Liver (tissue), 3 donors: ENCODE measurements at regions not wholly inside any gene's neighbourhood (a gene's known extent, or its start where the extent isn't known, plus 50 kb on each side); places are given as distances from the start of the nearest gene placed in this dataset.

Source experiments
- EGR1 ChIP-seq, 2 donors: IDR thresholded peaks; 2 replicates each; pipeline ENCODE4 v1.6.1; 2016 to 2018; ENCODE audit warnings: antibody characterized with exemption in 2 of 2, low read depth in 2 of 2
- GABPA ChIP-seq, 2 donors: IDR thresholded peaks in 1 of 2; conservative IDR thresholded peaks in 1 of 2; 2 replicates each; pipeline ENCODE4 v1.6.1; 2016; ENCODE audit warnings: antibody characterized with exemption in 2 of 2, mild to moderate bottlenecking in 1 of 2, moderate library complexity in 1 of 2
- HNF4G ChIP-seq: IDR thresholded peaks from 2 replicates; pipeline ENCODE4 v1.6.1; 2016; ENCODE audit warnings: antibody characterized with exemption
- JUND ChIP-seq, 2 donors: IDR thresholded peaks; 2 replicates each; pipeline ENCODE4 v1.6.1; 2016; ENCODE audit warnings: antibody characterized with exemption in 2 of 2
- RAD21 ChIP-seq, 2 donors: IDR thresholded peaks; 2 replicates each; pipeline ENCODE4 v1.6.1; 2016; ENCODE audit warnings: antibody characterized with exemption in 2 of 2, mild to moderate bottlenecking in 2 of 2
- RXRA ChIP-seq, 2 donors: IDR thresholded peaks; 2 replicates each; pipeline ENCODE4 v1.6.1; 2017 to 2018; ENCODE audit warnings: antibody characterized with exemption in 2 of 2, mild to moderate bottlenecking in 1 of 2
- SP1 ChIP-seq: IDR thresholded peaks from 2 replicates; pipeline ENCODE4 v1.6.1; 2018; ENCODE audit warnings: antibody characterized with exemption, mild to moderate bottlenecking
- TAF1 ChIP-seq: conservative IDR thresholded peaks from 2 replicates; pipeline ENCODE4 v1.6.1; 2016; ENCODE audit warnings: antibody characterized with exemption, mild to moderate bottlenecking
- YY1 ChIP-seq: IDR thresholded peaks from 2 replicates; pipeline ENCODE4 v1.6.1; 2016; ENCODE audit warnings: antibody characterized with exemption, mild to moderate bottlenecking
- TF ChIP-seq, protein P1 (sequence below): IDR thresholded peaks from 2 replicates; pipeline ENCODE4 v1.6.1; 2016; ENCODE audit warnings: antibody characterized with exemption
- TF ChIP-seq, protein P2 (sequence below): fragments of 150-350 bp; IDR thresholded peaks from 2 replicates; pipeline ENCODE4 v1.5.1; 2017; ENCODE audit warnings: improper control_type of control experiment, low read depth, low read length; ENCODE audit not compliant: missing input control
- TF ChIP-seq, protein P3 (sequence below): IDR thresholded peaks from 2 replicates; pipeline ENCODE4 v1.6.1; 2016; ENCODE audit warnings: antibody characterized with exemption
- TF ChIP-seq, protein P4 (sequence below): IDR thresholded peaks from 2 replicates; pipeline ENCODE4 v1.6.1; 2016; ENCODE audit warnings: antibody characterized with exemption, mild to moderate bottlenecking
- TF ChIP-seq, protein P5 (sequence below): IDR thresholded peaks from 2 replicates; pipeline ENCODE4 v1.6.1; 2016; ENCODE audit warnings: antibody characterized with exemption
- donor health status: healthy.
- donor health status: healthy.

DNA sequence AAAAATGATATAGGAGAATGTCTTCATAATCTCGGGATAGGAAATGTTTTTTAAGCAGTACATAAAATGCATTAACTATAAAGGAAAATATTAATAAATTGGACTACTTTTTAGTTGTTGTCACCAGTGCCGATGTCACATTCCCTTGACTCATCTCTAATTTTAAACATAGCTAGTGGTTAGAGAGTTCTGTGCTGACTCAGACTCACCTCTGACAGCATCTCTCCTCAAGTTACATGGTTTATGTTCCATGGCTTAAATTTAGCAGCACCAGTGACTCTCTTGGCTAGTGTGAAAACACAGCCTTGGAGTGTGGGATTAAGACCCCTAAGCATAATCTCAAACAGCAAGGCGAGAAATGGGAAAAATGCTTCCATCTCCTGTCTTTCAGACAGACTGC is 311.8 kb upstream of the MMS22L start:
- TF ChIP-seq, protein P1, sequence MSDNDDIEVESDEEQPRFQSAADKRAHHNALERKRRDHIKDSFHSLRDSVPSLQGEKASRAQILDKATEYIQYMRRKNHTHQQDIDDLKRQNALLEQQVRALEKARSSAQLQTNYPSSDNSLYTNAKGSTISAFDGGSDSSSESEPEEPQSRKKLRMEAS, result no peak
- TF ChIP-seq, protein P2, sequence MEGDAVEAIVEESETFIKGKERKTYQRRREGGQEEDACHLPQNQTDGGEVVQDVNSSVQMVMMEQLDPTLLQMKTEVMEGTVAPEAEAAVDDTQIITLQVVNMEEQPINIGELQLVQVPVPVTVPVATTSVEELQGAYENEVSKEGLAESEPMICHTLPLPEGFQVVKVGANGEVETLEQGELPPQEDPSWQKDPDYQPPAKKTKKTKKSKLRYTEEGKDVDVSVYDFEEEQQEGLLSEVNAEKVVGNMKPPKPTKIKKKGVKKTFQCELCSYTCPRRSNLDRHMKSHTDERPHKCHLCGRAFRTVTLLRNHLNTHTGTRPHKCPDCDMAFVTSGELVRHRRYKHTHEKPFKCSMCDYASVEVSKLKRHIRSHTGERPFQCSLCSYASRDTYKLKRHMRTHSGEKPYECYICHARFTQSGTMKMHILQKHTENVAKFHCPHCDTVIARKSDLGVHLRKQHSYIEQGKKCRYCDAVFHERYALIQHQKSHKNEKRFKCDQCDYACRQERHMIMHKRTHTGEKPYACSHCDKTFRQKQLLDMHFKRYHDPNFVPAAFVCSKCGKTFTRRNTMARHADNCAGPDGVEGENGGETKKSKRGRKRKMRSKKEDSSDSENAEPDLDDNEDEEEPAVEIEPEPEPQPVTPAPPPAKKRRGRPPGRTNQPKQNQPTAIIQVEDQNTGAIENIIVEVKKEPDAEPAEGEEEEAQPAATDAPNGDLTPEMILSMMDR, result no peak
- TF ChIP-seq GABPA (IDR thresholded peaks at IDR 0.05 in 1 of 2, conservative IDR thresholded peaks at IDR 0.05 in 1 of 2) (no peak), SP1 (no peak), YY1 (no peak), JUND (IDR thresholded peaks at IDR 0.05) (no peak), RXRA (IDR thresholded peaks at IDR 0.05) (no peak), RAD21 (IDR thresholded peaks at IDR 0.05) (no peak), TAF1 (no peak), HNF4G (no peak), EGR1 (IDR thresholded peaks at IDR 0.05; ENCODE audit: low read depth in 2 of 2) (no peak)
- TF ChIP-seq, protein P3, sequence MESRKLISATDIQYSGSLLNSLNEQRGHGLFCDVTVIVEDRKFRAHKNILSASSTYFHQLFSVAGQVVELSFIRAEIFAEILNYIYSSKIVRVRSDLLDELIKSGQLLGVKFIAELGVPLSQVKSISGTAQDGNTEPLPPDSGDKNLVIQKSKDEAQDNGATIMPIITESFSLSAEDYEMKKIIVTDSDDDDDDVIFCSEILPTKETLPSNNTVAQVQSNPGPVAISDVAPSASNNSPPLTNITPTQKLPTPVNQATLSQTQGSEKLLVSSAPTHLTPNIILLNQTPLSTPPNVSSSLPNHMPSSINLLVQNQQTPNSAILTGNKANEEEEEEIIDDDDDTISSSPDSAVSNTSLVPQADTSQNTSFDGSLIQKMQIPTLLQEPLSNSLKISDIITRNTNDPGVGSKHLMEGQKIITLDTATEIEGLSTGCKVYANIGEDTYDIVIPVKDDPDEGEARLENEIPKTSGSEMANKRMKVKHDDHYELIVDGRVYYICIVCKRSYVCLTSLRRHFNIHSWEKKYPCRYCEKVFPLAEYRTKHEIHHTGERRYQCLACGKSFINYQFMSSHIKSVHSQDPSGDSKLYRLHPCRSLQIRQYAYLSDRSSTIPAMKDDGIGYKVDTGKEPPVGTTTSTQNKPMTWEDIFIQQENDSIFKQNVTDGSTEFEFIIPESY, result no peak
- TF ChIP-seq, protein P4, sequence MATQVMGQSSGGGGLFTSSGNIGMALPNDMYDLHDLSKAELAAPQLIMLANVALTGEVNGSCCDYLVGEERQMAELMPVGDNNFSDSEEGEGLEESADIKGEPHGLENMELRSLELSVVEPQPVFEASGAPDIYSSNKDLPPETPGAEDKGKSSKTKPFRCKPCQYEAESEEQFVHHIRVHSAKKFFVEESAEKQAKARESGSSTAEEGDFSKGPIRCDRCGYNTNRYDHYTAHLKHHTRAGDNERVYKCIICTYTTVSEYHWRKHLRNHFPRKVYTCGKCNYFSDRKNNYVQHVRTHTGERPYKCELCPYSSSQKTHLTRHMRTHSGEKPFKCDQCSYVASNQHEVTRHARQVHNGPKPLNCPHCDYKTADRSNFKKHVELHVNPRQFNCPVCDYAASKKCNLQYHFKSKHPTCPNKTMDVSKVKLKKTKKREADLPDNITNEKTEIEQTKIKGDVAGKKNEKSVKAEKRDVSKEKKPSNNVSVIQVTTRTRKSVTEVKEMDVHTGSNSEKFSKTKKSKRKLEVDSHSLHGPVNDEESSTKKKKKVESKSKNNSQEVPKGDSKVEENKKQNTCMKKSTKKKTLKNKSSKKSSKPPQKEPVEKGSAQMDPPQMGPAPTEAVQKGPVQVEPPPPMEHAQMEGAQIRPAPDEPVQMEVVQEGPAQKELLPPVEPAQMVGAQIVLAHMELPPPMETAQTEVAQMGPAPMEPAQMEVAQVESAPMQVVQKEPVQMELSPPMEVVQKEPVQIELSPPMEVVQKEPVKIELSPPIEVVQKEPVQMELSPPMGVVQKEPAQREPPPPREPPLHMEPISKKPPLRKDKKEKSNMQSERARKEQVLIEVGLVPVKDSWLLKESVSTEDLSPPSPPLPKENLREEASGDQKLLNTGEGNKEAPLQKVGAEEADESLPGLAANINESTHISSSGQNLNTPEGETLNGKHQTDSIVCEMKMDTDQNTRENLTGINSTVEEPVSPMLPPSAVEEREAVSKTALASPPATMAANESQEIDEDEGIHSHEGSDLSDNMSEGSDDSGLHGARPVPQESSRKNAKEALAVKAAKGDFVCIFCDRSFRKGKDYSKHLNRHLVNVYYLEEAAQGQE, result no peak
- TF ChIP-seq, protein P5, sequence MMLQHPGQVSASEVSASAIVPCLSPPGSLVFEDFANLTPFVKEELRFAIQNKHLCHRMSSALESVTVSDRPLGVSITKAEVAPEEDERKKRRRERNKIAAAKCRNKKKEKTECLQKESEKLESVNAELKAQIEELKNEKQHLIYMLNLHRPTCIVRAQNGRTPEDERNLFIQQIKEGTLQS, result no peak
